GM12874 (cell line): ENCODE measurements at regions not wholly inside any gene's neighbourhood (a gene's known extent, or its start where the extent isn't known, plus 50 kb on each side); places are given as distances from the start of the nearest gene placed in this dataset.

ENCODE experiments used
- CTCF ChIP-seq: IDR thresholded peaks from 2 replicates; pipeline ENCODE4 v1.5.1; 2011; ENCODE audit warnings: low read depth, mild to moderate bottlenecking, control low read depth, low read length, moderate library complexity; ENCODE audit not compliant: insufficient read depth

- TF ChIP-seq CTCF, result no peak
Observed at GRCh38 chr2:220648628-220649027, 923.5 kb downstream of the EPHA4 start.

- no peak for TF ChIP-seq CTCF
Observed at GRCh38 chr2:220653776-220654175, 918.3 kb downstream of the EPHA4 start.

- TF ChIP-seq CTCF, result no peak
Observed at GRCh38 chr2:220654322-220654721, 917.8 kb downstream of the EPHA4 start.

- TF ChIP-seq CTCF, result no peak
Observed at GRCh38 chr2:220660277-220661145, 911.6 kb downstream of the EPHA4 start.

GRCh38 chr2:220662431-220662830, 909.7 kb downstream of the EPHA4 start:
- TF ChIP-seq CTCF, result no peak

- no peak for TF ChIP-seq CTCF
Observed at GRCh38 chr2:220663065-220663464, 909.0 kb downstream of the EPHA4 start.

- no peak for TF ChIP-seq CTCF
Observed at GRCh38 chr2:220664272-220665107, 907.6 kb downstream of the EPHA4 start.
